Type B pancreatic cell (in vitro differentiated cells): ENCODE measurements at regions not wholly inside any gene's neighbourhood (a gene's known extent, or its start where the extent isn't known, plus 50 kb on each side); places are given as distances from the start of the nearest gene placed in this dataset.

Source experiments
- DNase-seq: peaks from one replicate; pipeline ENCODE4 v3.0.0; 2021; ENCODE audit warnings: mixed read lengths; ENCODE audit not compliant: unreplicated experiment; ENCODE audit errors: extremely low spot score
- H3K27ac Mint-ChIP-seq: 2 replicates; pipeline ENCODE4 v1.8.0; 2021; ENCODE audit warnings: mild to moderate bottlenecking, mixed read lengths
- H3K27me3 Mint-ChIP-seq: 2 replicates; pipeline ENCODE4 v1.8.0; 2021; ENCODE audit warnings: mixed read lengths
- H3K36me3 Mint-ChIP-seq: 2 replicates; pipeline ENCODE4 v1.8.0; 2021; ENCODE audit warnings: mixed read lengths
- H3K4me1 Mint-ChIP-seq: one replicate; pipeline ENCODE4 v1.8.0; 2021; ENCODE audit warnings: mixed read lengths; ENCODE audit not compliant: unreplicated experiment
- H3K4me3 Mint-ChIP-seq: 2 replicates; pipeline ENCODE4 v1.8.0; 2021; ENCODE audit warnings: mild to moderate bottlenecking, mixed read lengths
- H3K9me3 Mint-ChIP-seq: 2 replicates; pipeline ENCODE4 v1.8.0; 2021; ENCODE audit warnings: mixed read lengths
- TF ChIP-seq, protein P1 (sequence below): fragments of 200-600 bp; sonication (generic); conservative IDR thresholded peaks from 2 replicates; pipeline ENCODE4 v1.5.0; 2021; ENCODE audit warnings: antibody characterized with exemption, mild to moderate bottlenecking

DNA sequence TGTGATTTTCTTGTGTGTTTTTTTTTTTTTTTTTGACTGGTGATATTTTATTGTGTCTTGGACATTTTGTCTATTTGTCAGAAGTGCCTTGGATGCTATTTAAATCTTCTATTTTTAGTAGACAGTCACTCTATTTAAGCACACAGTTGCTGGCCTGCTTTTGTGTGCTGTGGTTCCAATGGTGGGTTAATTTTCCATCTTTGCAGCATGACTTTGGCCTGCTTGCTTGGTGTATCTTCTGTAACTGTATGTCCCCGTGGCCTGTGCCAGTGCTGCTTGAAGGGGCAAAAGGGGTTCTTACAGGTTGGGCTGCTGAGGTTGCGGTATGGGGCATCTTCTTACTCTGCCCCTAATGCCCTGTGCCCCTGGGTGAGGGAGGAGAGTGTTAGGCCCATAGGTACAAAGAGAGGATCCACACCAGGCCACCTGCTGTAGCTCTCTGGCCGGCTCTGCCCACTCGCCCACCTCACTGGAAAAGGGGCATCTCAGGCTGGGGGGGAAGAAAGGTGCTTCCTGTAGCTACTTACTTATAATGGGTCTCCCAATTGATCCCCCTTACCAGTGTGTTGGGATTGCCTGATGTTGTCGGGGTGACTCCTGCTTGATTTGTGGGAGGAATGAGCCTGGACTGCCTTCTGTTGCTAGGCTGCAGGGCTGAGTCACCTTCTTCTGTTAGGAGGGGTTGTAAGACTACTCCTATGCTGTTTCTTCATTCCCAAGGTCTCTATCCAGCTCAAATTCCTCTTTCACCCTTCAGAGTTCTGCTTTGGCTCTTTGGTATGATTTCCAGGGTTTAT is 490.0 kb upstream of the HS6ST1 start:
- Mint-ChIP-seq H3K4me1 (no peaks in the 10 kb centered on the region), H3K4me3 (no peak overlapping the region), H3K9me3 (peaks cover 14% of the 10 kb centered on the region), H3K27me3 (no peaks in the 10 kb centered on the region), H3K27ac (no peak overlapping the region), H3K36me3 (no peaks in the 10 kb centered on the region)
- TF ChIP-seq, protein P1, sequence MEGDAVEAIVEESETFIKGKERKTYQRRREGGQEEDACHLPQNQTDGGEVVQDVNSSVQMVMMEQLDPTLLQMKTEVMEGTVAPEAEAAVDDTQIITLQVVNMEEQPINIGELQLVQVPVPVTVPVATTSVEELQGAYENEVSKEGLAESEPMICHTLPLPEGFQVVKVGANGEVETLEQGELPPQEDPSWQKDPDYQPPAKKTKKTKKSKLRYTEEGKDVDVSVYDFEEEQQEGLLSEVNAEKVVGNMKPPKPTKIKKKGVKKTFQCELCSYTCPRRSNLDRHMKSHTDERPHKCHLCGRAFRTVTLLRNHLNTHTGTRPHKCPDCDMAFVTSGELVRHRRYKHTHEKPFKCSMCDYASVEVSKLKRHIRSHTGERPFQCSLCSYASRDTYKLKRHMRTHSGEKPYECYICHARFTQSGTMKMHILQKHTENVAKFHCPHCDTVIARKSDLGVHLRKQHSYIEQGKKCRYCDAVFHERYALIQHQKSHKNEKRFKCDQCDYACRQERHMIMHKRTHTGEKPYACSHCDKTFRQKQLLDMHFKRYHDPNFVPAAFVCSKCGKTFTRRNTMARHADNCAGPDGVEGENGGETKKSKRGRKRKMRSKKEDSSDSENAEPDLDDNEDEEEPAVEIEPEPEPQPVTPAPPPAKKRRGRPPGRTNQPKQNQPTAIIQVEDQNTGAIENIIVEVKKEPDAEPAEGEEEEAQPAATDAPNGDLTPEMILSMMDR, result no peak
- no peak for DNase-seq

GRCh38 chr2:128809259-128809636 is 490.6 kb upstream of the HS6ST1 start:
- TF ChIP-seq, protein P1, result no peak
- Mint-ChIP-seq H3K36me3 (no peaks in the 10 kb centered on the region), H3K4me1 (no peaks in the 10 kb centered on the region), H3K27ac (no peak overlapping the region), H3K27me3 (no peaks in the 10 kb centered on the region), H3K4me3 (no peak overlapping the region), H3K9me3 (peaks cover 14% of the 10 kb centered on the region)
- no peak for DNase-seq

GRCh38 chr2:128809880-128810279 is 491.2 kb upstream of the HS6ST1 start:
- TF ChIP-seq, protein P1, result no peak
- Mint-ChIP-seq H3K27me3 (no peaks in the 10 kb centered on the region), H3K4me1 (no peaks in the 10 kb centered on the region), H3K4me3 (no peak overlapping the region), H3K36me3 (no peaks in the 10 kb centered on the region), H3K27ac (no peak overlapping the region), H3K9me3 (peaks cover 14% of the 10 kb centered on the region)
- DNase-seq, result no peak

DNA sequence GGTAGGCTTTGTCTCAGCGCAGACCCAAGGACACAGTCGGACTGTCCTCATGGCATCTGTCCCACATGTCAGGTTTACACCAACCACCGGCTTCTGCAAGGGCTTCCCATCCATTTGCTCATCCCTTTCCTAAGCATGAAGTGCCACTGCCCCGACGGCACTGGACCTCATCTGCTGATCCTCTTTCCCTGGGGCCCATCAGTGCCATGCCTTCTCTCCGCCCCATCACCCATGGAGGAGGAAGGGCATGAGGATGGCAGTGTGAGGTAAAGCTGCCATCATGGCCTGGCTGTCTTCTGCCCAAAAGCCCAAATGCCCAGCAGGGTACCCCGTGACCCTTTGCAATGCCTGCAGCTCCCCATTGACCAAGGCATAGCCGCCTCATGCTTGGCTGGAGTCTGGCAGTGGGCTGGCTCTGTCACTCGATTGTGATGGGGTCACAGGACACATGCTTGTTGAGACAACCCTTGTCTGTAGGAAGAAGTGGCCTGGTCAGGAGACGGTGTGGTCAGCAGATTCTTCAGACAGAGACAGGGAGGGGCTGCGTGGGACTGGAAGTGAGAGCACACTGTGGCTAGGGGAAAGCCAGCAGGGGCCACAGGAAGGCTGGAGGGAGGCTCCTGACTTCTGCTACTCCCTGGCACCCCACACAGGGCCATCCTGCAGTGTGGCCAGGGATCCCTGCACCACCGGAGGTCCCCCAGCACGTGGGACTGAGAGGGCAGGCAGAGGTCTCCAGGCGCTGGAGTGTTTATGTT is 493.7 kb upstream of the HS6ST1 start:
- DNase-seq, result no peak
- no peaks in the 10 kb centered on the region for H3K4me1 Mint-ChIP-seq
- TF ChIP-seq, protein P1, result no peak
- no peaks in the 10 kb centered on the region for H3K27me3 Mint-ChIP-seq
- H3K27ac Mint-ChIP-seq, result no peak overlapping the region
- H3K4me3 Mint-ChIP-seq, result no peak overlapping the region
- H3K36me3 Mint-ChIP-seq, result no peaks in the 10 kb centered on the region
- H3K9me3 Mint-ChIP-seq, result peaks cover 12% of the 10 kb centered on the region

GRCh38 chr2:128813352-128814034 is 494.8 kb upstream of the HS6ST1 start:
- Mint-ChIP-seq H3K4me1 (no peaks in the 10 kb centered on the region), H3K36me3 (no peaks in the 10 kb centered on the region), H3K27me3 (no peaks in the 10 kb centered on the region), H3K27ac (no peak overlapping the region), H3K4me3 (no peak overlapping the region), H3K9me3 (peaks cover 9% of the 10 kb centered on the region)
- no peak for DNase-seq
- TF ChIP-seq, protein P1, result no peak
